ENCODE measurements at regions not wholly inside any gene's neighbourhood (a gene's known extent, or its start where the extent isn't known, plus 50 kb on each side); places are given as distances from the start of the nearest gene placed in this dataset.
"Not testable (repeated sequence)": the region's sequence is repeated elsewhere in the genome, so short reads cannot be mapped to it uniquely, and the experiment has no call there.

- DNase-seq, result no peak
Measured at GRCh38 chr12:38159591-38160317, 156.8 kb upstream of the ALG10B start.

GRCh38 chr12:38160318-38161122 lies 156.1 kb upstream of the ALG10B start:
- no peak for DNase-seq

- no peak for DNase-seq
Measured at GRCh38 chr12:38161123-38162000, 155.2 kb upstream of the ALG10B start.

GRCh38 chr12:38162013-38162412 lies 154.6 kb upstream of the ALG10B start:
- DNase-seq, result no peak

GRCh38 chr12:38162708-38163441 lies 153.7 kb upstream of the ALG10B start:
- DNase-seq, result no peak

- no peak for DNase-seq
Measured at GRCh38 chr12:38163442-38163801, 153.2 kb upstream of the ALG10B start.

- DNase-seq, result no peak
Measured at GRCh38 chr12:38166225-38166624, 150.3 kb upstream of the ALG10B start.

- DNase-seq, result no peak
Measured at GRCh38 chr12:38175538-38175937, 141.0 kb upstream of the ALG10B start.

- DNase-seq, result not testable (repeated sequence)
Measured at GRCh38 chr12:38183617-38184016, 133.0 kb upstream of the ALG10B start.

- DNase-seq, result not testable (repeated sequence)
Measured at GRCh38 chr12:38197286-38197685, 119.3 kb upstream of the ALG10B start.

- no peak for DNase-seq
Measured at GRCh38 chr12:38201461-38202276, 114.9 kb upstream of the ALG10B start.

GRCh38 chr12:38204831-38205230 lies 111.7 kb upstream of the ALG10B start:
- DNase-seq, result no peak

- DNase-seq, result no peak
Measured at GRCh38 chr12:38222011-38222410, 94.6 kb upstream of the ALG10B start.

GRCh38 chr12:38238328-38238727 lies 78.2 kb upstream of the ALG10B start:
- DNase-seq, result not testable (repeated sequence)

GRCh38 chr12:38253778-38254177 lies 62.8 kb upstream of the ALG10B start:
- DNase-seq, result no peak

GRCh38 chr12:38258411-38258810 lies 58.2 kb upstream of the ALG10B start:
- no peak for DNase-seq
